HG02623 (cell line): ENCODE measurements at regions not wholly inside any gene's neighbourhood (a gene's known extent, or its start where the extent isn't known, plus 50 kb on each side); places are given as distances from the start of the nearest gene placed in this dataset.

Source experiments
- ATAC-seq: cut with Tn5 transposase; IDR thresholded peaks from one replicate; pipeline ENCODE4 v1.9.1; 2021; ENCODE audit warnings: moderate library complexity; ENCODE audit not compliant: unreplicated experiment

- no peak for ATAC-seq
These were observed 317.3 kb upstream of the MGAT5 start for GRCh38 chr2:133936601-133937000.

- ATAC-seq: no peak
These were observed 316.2 kb upstream of the MGAT5 start for GRCh38 chr2:133937669-133938068.

- ATAC-seq: no peak
These were observed 313.7 kb upstream of the MGAT5 start for GRCh38 chr2:133940134-133940533.

- no peak for ATAC-seq
These were observed 312.2 kb upstream of the MGAT5 start for GRCh38 chr2:133941666-133942065.

GRCh38 chr2:133942398-133942797, 311.5 kb upstream of the MGAT5 start:
- ATAC-seq: no peak

- ATAC-seq: no peak
These were observed 310.8 kb upstream of the MGAT5 start for GRCh38 chr2:133943108-133943507.

- no peak for ATAC-seq
These were observed 308.8 kb upstream of the MGAT5 start for GRCh38 chr2:133945089-133945488.

GRCh38 chr2:133947057-133947456, 306.8 kb upstream of the MGAT5 start:
- no peak for ATAC-seq

GRCh38 chr2:133948610-133949290, 305.1 kb upstream of the MGAT5 start:
- ATAC-seq: no peak

- ATAC-seq: no peak
These were observed 304.3 kb upstream of the MGAT5 start for GRCh38 chr2:133949595-133949994.

GRCh38 chr2:133951209-133951608, 302.7 kb upstream of the MGAT5 start:
- ATAC-seq: no peak

- no peak for ATAC-seq
These were observed 301.5 kb upstream of the MGAT5 start for GRCh38 chr2:133952420-133952819.

GRCh38 chr2:133952896-133953295, 301.0 kb upstream of the MGAT5 start:
- ATAC-seq: no peak

GRCh38 chr2:133953524-133953923, 300.3 kb upstream of the MGAT5 start:
- ATAC-seq: peak; percentile 67

- no peak for ATAC-seq
These were observed 299.2 kb upstream of the MGAT5 start for GRCh38 chr2:133954636-133955035.

- no peak for ATAC-seq
These were observed 298.7 kb upstream of the MGAT5 start for GRCh38 chr2:133955169-133955568.

- ATAC-seq: no peak
These were observed 297.4 kb upstream of the MGAT5 start for GRCh38 chr2:133956434-133956935.

GRCh38 chr2:133957724-133958480, 296.0 kb upstream of the MGAT5 start:
- no peak for ATAC-seq

GRCh38 chr2:133959066-133959465, 294.8 kb upstream of the MGAT5 start:
- ATAC-seq: no peak

GRCh38 chr2:133966720-133967304, 287.1 kb upstream of the MGAT5 start:
- no peak for ATAC-seq

GRCh38 chr2:133967326-133967725, 286.5 kb upstream of the MGAT5 start:
- ATAC-seq: no peak

- ATAC-seq: no peak
These were observed 285.4 kb upstream of the MGAT5 start for GRCh38 chr2:133968446-133968845.
